Glutamatergic neuron (in vitro differentiated cells): ENCODE measurements at regions not wholly inside any gene's neighbourhood (a gene's known extent, or its start where the extent isn't known, plus 50 kb on each side); places are given as distances from the start of the nearest gene placed in this dataset.

Experiments used
- DNase-seq: peaks from one replicate; pipeline ENCODE4 v3.0.0; 2022
- H3K27ac Mint-ChIP-seq: one replicate; pipeline ENCODE4 v1.8.0; 2020; ENCODE audit warnings: mild to moderate bottlenecking, mixed read lengths, inconsistent platforms; ENCODE audit not compliant: unreplicated experiment
- H3K27me3 Mint-ChIP-seq: one replicate; pipeline ENCODE4 v1.8.0; 2020; ENCODE audit warnings: mild to moderate bottlenecking, moderate library complexity, mixed read lengths, inconsistent platforms; ENCODE audit not compliant: unreplicated experiment
- H3K36me3 Mint-ChIP-seq: one replicate; pipeline ENCODE4 v1.8.0; 2020; ENCODE audit warnings: mild to moderate bottlenecking, mixed read lengths, inconsistent platforms; ENCODE audit not compliant: unreplicated experiment
- H3K4me1 Mint-ChIP-seq: one replicate; pipeline ENCODE4 v1.8.0; 2020; ENCODE audit warnings: mild to moderate bottlenecking, low read depth, mixed read lengths, inconsistent platforms; ENCODE audit not compliant: unreplicated experiment
- H3K4me3 Mint-ChIP-seq: one replicate; pipeline ENCODE4 v1.8.0; 2020; ENCODE audit warnings: mild to moderate bottlenecking, mixed read lengths, inconsistent platforms; ENCODE audit not compliant: unreplicated experiment
- H3K9me3 Mint-ChIP-seq: one replicate; pipeline ENCODE4 v1.8.0; 2020; ENCODE audit warnings: mild to moderate bottlenecking, moderate library complexity, mixed read lengths, inconsistent platforms; ENCODE audit not compliant: unreplicated experiment
- CTCF ChIP-seq: fragments of 200-600 bp; sonication (generic); IDR thresholded peaks from one replicate; pipeline ENCODE4 v1.5.0; 2021; ENCODE audit not compliant: partially characterized antibody, unreplicated experiment

GRCh38 chr3:161600173-161600572 is 103.6 kb downstream of the OTOL1 start:
- Mint-ChIP-seq H3K36me3 (no peaks in the 10 kb centered on the region), H3K9me3 (no peaks in the 10 kb centered on the region), H3K4me3 (no peak overlapping the region), H3K27me3 (no peaks in the 10 kb centered on the region), H3K4me1 (no peaks in the 10 kb centered on the region), H3K27ac (no peak overlapping the region)
- no peak for DNase-seq
- TF ChIP-seq CTCF: no peak

GRCh38 chr3:161602475-161602874 is 105.9 kb downstream of the OTOL1 start:
- Mint-ChIP-seq H3K9me3 (no peaks in the 10 kb centered on the region), H3K4me3 (no peak overlapping the region), H3K27ac (no peak overlapping the region), H3K36me3 (no peaks in the 10 kb centered on the region), H3K4me1 (no peaks in the 10 kb centered on the region), H3K27me3 (no peaks in the 10 kb centered on the region)
- TF ChIP-seq CTCF: no peak
- no peak for DNase-seq

- no peaks in the 10 kb centered on the region for H3K9me3 Mint-ChIP-seq
- no peaks in the 10 kb centered on the region for H3K27me3 Mint-ChIP-seq
- H3K4me1 Mint-ChIP-seq: no peaks in the 10 kb centered on the region
- no peak for TF ChIP-seq CTCF
- no peaks in the 10 kb centered on the region for H3K36me3 Mint-ChIP-seq
- DNase-seq: no peak
- no peak overlapping the region for H3K27ac Mint-ChIP-seq
- no peak overlapping the region for H3K4me3 Mint-ChIP-seq
Observed at GRCh38 chr3:161602918-161603317, 106.3 kb downstream of the OTOL1 start.

GRCh38 chr3:161607056-161607455 is 110.4 kb downstream of the OTOL1 start:
- Mint-ChIP-seq H3K36me3 (no peaks in the 10 kb centered on the region), H3K9me3 (no peaks in the 10 kb centered on the region), H3K4me3 (no peak overlapping the region), H3K27ac (no peak overlapping the region), H3K27me3 (no peaks in the 10 kb centered on the region), H3K4me1 (no peaks in the 10 kb centered on the region)
- TF ChIP-seq CTCF: no peak
- DNase-seq: no peak

- Mint-ChIP-seq H3K9me3 (peaks cover 2% of the 10 kb centered on the region), H3K36me3 (no peaks in the 10 kb centered on the region), H3K4me1 (no peaks in the 10 kb centered on the region), H3K27ac (no peak overlapping the region), H3K4me3 (no peak overlapping the region), H3K27me3 (peaks cover 2% of the 10 kb centered on the region)
- no peak for DNase-seq
- TF ChIP-seq CTCF: no peak
Observed at GRCh38 chr3:161619351-161619750, 122.7 kb downstream of the OTOL1 start.
